Transverse colon (tissue), 1 donor: ENCODE measurements at regions not wholly inside any gene's neighbourhood (a gene's known extent, or its start where the extent isn't known, plus 50 kb on each side); places are given as distances from the start of the nearest gene placed in this dataset.

Experiments used
- EP300 ChIP-seq: sonication (generic); formaldehyde crosslinking; IDR thresholded peaks from one replicate; pipeline ENCODE4 v1.6.1; 2017; ENCODE audit warnings: antibody characterized with exemption, low read depth
- POLR2A ChIP-seq: fragments of 450-650 bp; IDR thresholded peaks from one replicate; pipeline ENCODE4 v1.6.1; 2016; ENCODE audit warnings: antibody characterized with exemption, mild to moderate bottlenecking, moderate library complexity

GRCh38 chr5:103617913-103618312 is 55.3 kb upstream of the NUDT12 start:
- TF ChIP-seq EP300 (no peak), POLR2A (no peak)
